CD14-positive monocyte (primary cell): ENCODE measurements at regions not wholly inside any gene's neighbourhood (a gene's known extent, or its start where the extent isn't known, plus 50 kb on each side); places are given as distances from the start of the nearest gene placed in this dataset.

Experiments used
- DNase-seq, 3 donors: peaks; one replicate each; pipeline ENCODE4 v3.0.0-alpha.2; 2011 to 2022
- H2AFZ ChIP-seq: 2 replicates; pipeline ENCODE4 v1.6.0; 2012; ENCODE audit warnings: mild to moderate bottlenecking, low read depth, low read length, inconsistent platforms; ENCODE audit not compliant: insufficient read depth, poor library complexity, severe bottlenecking
- H3K27ac ChIP-seq, 2 donors: 1 replicate in 1 of 2; 2 replicates in 1 of 2; pipeline ENCODE4 v1.5.1; 2012 to 2013; ENCODE audit warnings: low read length in 2 of 2, control low read depth in 1 of 2, inconsistent platforms in 1 of 2, low read depth in 1 of 2, mild to moderate bottlenecking in 1 of 2
- H3K27me3 ChIP-seq, 2 donors: one replicate each; pipeline versions ENCODE4 v1.6.0 to v1.6.1; 2011 to 2013; ENCODE audit warnings: low read length in 2 of 2; ENCODE audit not compliant: control insufficient read depth in 2 of 2, insufficient read depth in 2 of 2
- H3K36me3 ChIP-seq, 2 donors: replicated peaks in 1 of 2; 1 replicate in 1 of 2; 2 replicates in 1 of 2; pipeline versions ENCODE4 v1.5.1 to v1.6.1; 2012 to 2013; ENCODE audit warnings: low read length in 2 of 2, control low read depth in 1 of 2, inconsistent platforms in 1 of 2, mild to moderate bottlenecking in 1 of 2; ENCODE audit not compliant: insufficient read depth in 2 of 2, control insufficient read depth in 1 of 2
- H3K4me1 ChIP-seq, 2 donors: 1 replicate in 1 of 2; 2 replicates in 1 of 2; pipeline versions ENCODE4 v1.5.1 to v1.6.1; 2012 to 2013; ENCODE audit warnings: low read length in 2 of 2, control low read depth in 1 of 2, inconsistent platforms in 1 of 2, mild to moderate bottlenecking in 1 of 2, moderate library complexity in 1 of 2; ENCODE audit not compliant: insufficient read depth in 2 of 2, control insufficient read depth in 1 of 2
- H3K4me2 ChIP-seq: replicated peaks from 2 replicates; pipeline ENCODE3; 2012; ENCODE audit warnings: low read length, moderate library complexity, mild to moderate bottlenecking; ENCODE audit not compliant: poor library complexity, severe bottlenecking; ENCODE audit errors: extremely low read depth
- H3K4me3 ChIP-seq, 3 experiments: fragments of 200-600 bp in 1 of 3; sonication (generic) in 1 of 3; replicated peaks in 1 of 3; 1 replicate in 2 of 3; 2 replicates in 1 of 3; pipeline ENCODE4 v1.5.1; 2011 to 2013; ENCODE audit warnings: low read length in 3 of 3, mild to moderate bottlenecking in 3 of 3, control low read depth in 2 of 3, low read depth in 2 of 3, inconsistent platforms in 1 of 3, moderate library complexity in 1 of 3
- H3K79me2 ChIP-seq: 2 replicates; pipeline ENCODE4 v1.6.0; 2012; ENCODE audit warnings: mild to moderate bottlenecking, control low read depth, inconsistent platforms, low read length, moderate library complexity; ENCODE audit not compliant: insufficient read depth
- H3K9ac ChIP-seq: 2 replicates; pipeline ENCODE4 v1.6.0; 2017; ENCODE audit warnings: low read length, mild to moderate bottlenecking; ENCODE audit not compliant: insufficient read depth, poor library complexity, severe bottlenecking
- H3K9me3 ChIP-seq, 2 donors: replicated peaks in 1 of 2; 1 replicate in 1 of 2; 2 replicates in 1 of 2; pipeline versions ENCODE4 v1.5.1 to v1.6.1; 2012 to 2013; ENCODE audit warnings: low read length in 2 of 2, control low read depth in 1 of 2; ENCODE audit not compliant: control insufficient read depth in 1 of 2, insufficient read depth in 1 of 2
- H4K20me1 ChIP-seq: 2 replicates; pipeline ENCODE4 v1.6.0; 2012; ENCODE audit warnings: mild to moderate bottlenecking, low read length, control low read depth, moderate library complexity; ENCODE audit not compliant: insufficient read depth
- H3K27ac Mint-ChIP-seq, 7 donors: one replicate each; pipeline ENCODE4 v1.8.0; 2020; ENCODE audit warnings: mild to moderate bottlenecking in 7 of 7, mixed read lengths in 7 of 7, moderate library complexity in 6 of 7, inconsistent platforms in 2 of 7
- H3K27me3 Mint-ChIP-seq, 3 donors: one replicate each; pipeline ENCODE4 v1.8.0; 2021 to 2022; ENCODE audit warnings: low read depth in 3 of 3, mild to moderate bottlenecking in 3 of 3, mixed read lengths in 3 of 3, moderate library complexity in 3 of 3, inconsistent platforms in 1 of 3
- H3K36me3 Mint-ChIP-seq, 2 donors: one replicate each; pipeline ENCODE4 v1.8.0; 2020; ENCODE audit warnings: mixed read lengths in 2 of 2, inconsistent platforms in 1 of 2, mild to moderate bottlenecking in 1 of 2
- H3K4me1 Mint-ChIP-seq: one replicate; pipeline ENCODE4 v1.8.0; 2020; ENCODE audit warnings: mild to moderate bottlenecking, mixed read lengths
- H3K4me3 Mint-ChIP-seq, 2 donors: one replicate each; pipeline ENCODE4 v1.8.0; 2020; ENCODE audit warnings: mild to moderate bottlenecking in 2 of 2, mixed read lengths in 2 of 2, moderate library complexity in 1 of 2
- H3K9me3 Mint-ChIP-seq, 7 donors: one replicate each; pipeline ENCODE4 v1.8.0; 2020 to 2022; ENCODE audit warnings: mixed read lengths in 7 of 7, mild to moderate bottlenecking in 6 of 7, moderate library complexity in 6 of 7, inconsistent platforms in 2 of 7
- WGBS: methylation state at CpG from one replicate; pipeline ENCODE4 v1.1.5; 2013; ENCODE audit warnings: missing lambda C conversion rate; ENCODE audit not compliant: insufficient coverage; 5-methylcytosine and 5-hydroxymethylcytosine counted together
- intact Hi-C, 2 donors: fragments of 100-400 bp; cut with micrococcal nuclease; formaldehyde crosslinking; loops; one replicate each; pipeline versions ENCODE4 v1.15.0 to v1.15.1; 2023
- TF ChIP-seq, protein P1 (sequence below): fragments of 200-600 bp; IDR thresholded peaks from one replicate; pipeline ENCODE4 v1.8.0; 2022; ENCODE audit warnings: antibody characterized with exemption, mild to moderate bottlenecking

DNA sequence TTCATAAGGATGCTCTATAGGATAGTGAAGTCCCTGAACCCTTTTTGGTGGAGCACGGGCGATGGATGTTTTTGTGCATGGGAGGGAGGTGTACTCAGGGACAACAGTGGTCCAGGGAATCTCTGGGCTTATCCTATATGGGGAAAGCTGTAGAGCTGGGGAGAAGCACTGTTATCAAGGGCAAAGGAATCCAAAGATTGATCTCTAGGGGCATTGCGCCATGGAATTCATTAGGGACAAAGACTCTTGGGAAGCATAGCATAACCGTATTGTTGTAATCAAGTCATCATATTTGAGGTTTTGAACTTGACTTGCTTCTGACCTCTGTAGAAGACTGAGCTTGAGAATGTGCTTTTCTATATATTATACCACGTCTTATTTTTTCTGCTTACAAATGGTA, 172.9 kb upstream of the ZFHX3 start:
- peaks cover 0 to 6% (median 4%) of the 10 kb centered on the region in 7 donors for H3K9me3 Mint-ChIP-seq
- H3K9me3 ChIP-seq = peaks cover 0 to 7% of the 10 kb centered on the region in 2 donors
- no peaks in the 10 kb centered on the region for H3K36me3 ChIP-seq
- no peaks in the 10 kb centered on the region for H3K27me3 ChIP-seq
- no peaks in the 10 kb centered on the region for H4K20me1 ChIP-seq
- no peak overlapping the region for H3K4me2 ChIP-seq
- no peak for DNase-seq
- no peaks in the 10 kb centered on the region for H3K79me2 ChIP-seq
- no peak overlapping the region for H3K27ac ChIP-seq
- peaks cover 0 to 2% (median 0%) of the 10 kb centered on the region in 3 donors for H3K27me3 Mint-ChIP-seq
- no peaks in the 10 kb centered on the region for H3K4me1 Mint-ChIP-seq
- H3K9ac ChIP-seq = no peak overlapping the region
- H3K4me1 ChIP-seq = no peaks in the 10 kb centered on the region
- H3K4me3 ChIP-seq = no peak overlapping the region
- no peaks in the 10 kb centered on the region for H3K36me3 Mint-ChIP-seq
- TF ChIP-seq, protein P1, sequence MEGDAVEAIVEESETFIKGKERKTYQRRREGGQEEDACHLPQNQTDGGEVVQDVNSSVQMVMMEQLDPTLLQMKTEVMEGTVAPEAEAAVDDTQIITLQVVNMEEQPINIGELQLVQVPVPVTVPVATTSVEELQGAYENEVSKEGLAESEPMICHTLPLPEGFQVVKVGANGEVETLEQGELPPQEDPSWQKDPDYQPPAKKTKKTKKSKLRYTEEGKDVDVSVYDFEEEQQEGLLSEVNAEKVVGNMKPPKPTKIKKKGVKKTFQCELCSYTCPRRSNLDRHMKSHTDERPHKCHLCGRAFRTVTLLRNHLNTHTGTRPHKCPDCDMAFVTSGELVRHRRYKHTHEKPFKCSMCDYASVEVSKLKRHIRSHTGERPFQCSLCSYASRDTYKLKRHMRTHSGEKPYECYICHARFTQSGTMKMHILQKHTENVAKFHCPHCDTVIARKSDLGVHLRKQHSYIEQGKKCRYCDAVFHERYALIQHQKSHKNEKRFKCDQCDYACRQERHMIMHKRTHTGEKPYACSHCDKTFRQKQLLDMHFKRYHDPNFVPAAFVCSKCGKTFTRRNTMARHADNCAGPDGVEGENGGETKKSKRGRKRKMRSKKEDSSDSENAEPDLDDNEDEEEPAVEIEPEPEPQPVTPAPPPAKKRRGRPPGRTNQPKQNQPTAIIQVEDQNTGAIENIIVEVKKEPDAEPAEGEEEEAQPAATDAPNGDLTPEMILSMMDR = no peak
- intact Hi-C loops = no loop called here
- no peak overlapping the region for H3K4me3 Mint-ChIP-seq
- no peak overlapping the region for H3K27ac Mint-ChIP-seq
- WGBS = 94% methylated on average over 3 of the region's 5 CpGs
- no peak overlapping the region for H2AFZ ChIP-seq

DNA sequence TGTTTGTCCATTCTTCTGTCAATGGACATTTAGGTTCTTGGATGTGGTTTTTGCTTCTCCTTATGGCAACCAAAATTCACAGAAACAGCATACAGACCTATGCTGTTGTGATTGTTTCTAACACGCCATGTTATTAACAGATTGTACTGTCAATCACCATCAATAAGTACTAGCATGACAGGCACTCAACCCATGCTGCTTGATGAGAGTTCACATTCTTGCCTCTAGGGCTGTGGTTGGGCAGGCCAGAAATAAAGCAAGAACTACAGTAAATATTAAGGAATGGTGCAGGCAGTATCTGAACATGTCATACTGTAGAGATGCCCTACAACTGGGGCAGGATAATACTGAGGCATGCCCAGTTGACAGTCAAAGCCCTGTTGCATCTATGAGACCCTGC, 171.2 kb upstream of the ZFHX3 start:
- intact Hi-C loops = no loop called here
- Mint-ChIP-seq H3K4me1 (no peaks in the 10 kb centered on the region), H3K9me3 (peaks cover 0 to 10% (median 5%) of the 10 kb centered on the region in 7 donors), H3K27me3 (peaks cover 0 to 2% (median 0%) of the 10 kb centered on the region in 3 donors), H3K27ac (no peak overlapping the region), H3K4me3 (no peak overlapping the region), H3K36me3 (no peaks in the 10 kb centered on the region)
- no peaks in the 10 kb centered on the region for H3K4me1 ChIP-seq
- no peak overlapping the region for H3K4me2 ChIP-seq
- peaks cover 0 to 9% of the 10 kb centered on the region in 2 donors for H3K9me3 ChIP-seq
- no peak overlapping the region for H3K4me3 ChIP-seq
- no peaks in the 10 kb centered on the region for H4K20me1 ChIP-seq
- no peak overlapping the region for H3K27ac ChIP-seq
- DNase-seq = no peak
- WGBS = no CpG with 5 or more reads among the region's 1 CpG
- H3K36me3 ChIP-seq = no peaks in the 10 kb centered on the region
- no peaks in the 10 kb centered on the region for H3K79me2 ChIP-seq
- H3K27me3 ChIP-seq = no peaks in the 10 kb centered on the region
- H2AFZ ChIP-seq = no peak overlapping the region
- no peak overlapping the region for H3K9ac ChIP-seq
- TF ChIP-seq, protein P1 = no peak
